ENCODE measurements at regions not wholly inside any gene's neighbourhood (a gene's known extent, or its start where the extent isn't known, plus 50 kb on each side); places are given as distances from the start of the nearest gene placed in this dataset.
"Not testable (repeated sequence)": the region's sequence is repeated elsewhere in the genome, so short reads cannot be mapped to it uniquely, and the experiment has no call there.

- DNase-seq, result no peak
Measured at GRCh38 chr13:83211301-83211700, 671.0 kb downstream of the SLITRK1 start.

- DNase-seq, result no peak
Measured at GRCh38 chr13:83204886-83205285, 677.4 kb downstream of the SLITRK1 start.

DNA sequence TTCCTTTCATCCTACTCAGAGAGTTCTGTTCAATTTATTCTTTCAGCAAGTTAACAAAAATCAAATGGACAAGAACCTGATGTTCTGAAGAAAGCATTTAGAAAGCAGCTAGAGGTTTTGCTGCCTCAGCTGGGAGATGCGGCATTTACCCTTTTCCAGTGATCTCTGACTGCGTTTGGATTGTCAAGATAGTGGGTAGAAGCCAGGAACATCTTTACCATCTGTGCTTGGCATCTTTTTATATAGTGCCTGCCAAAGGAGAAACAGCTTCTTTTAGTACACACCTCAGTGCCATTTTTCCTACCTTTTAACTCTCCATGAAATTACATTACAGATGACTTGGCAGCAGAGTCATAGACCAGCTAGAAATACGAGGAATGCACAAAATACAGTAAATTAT is 680.8 kb downstream of the SLITRK1 start:
- no peak for DNase-seq

DNA sequence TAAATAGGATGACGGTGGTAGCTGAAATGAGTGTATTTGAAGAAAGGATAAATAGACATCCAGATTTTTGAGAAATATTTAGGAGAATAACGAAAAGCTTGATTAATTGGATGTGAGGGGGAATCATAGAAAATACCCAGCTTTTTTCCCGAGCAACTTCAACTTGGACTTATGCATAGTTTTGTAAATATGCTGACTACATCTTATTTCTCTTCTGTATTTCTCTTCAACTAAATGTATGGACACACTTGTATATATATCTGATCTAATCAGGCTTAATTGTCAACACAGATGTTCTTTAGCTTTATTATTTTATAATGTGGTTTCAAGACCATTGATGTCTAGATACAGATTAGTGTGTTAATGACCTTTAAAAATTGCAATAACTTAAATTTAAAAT is 685.0 kb downstream of the SLITRK1 start:
- no peak for DNase-seq

DNA sequence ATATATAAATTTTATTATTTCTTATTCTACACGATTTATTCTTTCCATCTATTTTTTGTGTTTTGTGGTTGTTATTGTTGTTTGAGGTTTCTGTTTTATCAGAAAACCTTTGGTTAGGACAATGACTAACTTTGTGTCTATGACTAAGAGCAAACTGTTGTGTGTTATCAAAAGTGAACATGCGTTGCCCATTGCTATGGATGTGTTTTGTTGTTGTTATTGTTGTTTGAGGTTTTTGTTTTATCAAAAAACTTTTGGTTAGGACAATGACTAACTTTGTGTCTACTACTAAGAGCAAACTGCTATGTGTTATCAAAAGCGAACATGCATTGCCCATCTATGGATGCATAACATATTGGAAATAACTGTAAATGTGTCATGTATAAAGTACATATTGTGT is 692.3 kb downstream of the SLITRK1 start:
- DNase-seq, result no peak

DNA sequence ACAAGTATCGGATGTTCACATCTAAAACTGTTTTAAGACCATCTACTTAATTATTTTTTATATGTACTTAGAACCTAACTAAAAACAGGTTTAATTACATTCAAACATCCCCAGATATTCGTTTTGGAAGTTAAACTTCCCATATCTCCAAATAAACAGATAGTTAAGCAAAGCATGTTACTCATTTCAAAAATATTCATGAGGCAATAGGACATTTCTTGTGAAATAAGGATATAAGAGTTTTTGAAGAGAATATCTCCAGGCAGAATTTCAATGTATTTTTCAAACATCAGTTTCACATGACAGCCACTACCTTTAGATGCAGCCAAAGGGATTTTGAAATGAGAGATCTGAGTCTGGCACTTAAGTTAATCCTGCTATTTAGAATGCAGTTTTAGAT is 697.5 kb downstream of the SLITRK1 start:
- no peak for DNase-seq

DNA sequence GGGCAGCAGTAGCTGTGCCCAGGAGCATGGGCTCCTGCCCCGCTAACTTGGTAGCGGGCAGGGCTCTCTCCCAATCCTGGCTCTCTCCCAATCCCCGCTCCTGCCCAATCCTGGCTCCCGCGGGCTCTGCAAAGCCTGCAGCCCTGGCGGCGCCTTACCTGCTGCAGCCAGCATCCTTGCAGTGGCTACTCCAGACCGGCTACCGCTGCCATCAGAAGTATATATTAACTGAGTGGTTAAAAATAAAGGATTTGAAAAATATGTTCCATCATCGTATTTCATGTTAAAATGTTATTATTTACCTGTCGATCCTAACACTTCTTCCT is 698.2 kb downstream of the SLITRK1 start:
- no peak for DNase-seq

GRCh38 chr13:83183439-83184149 is 698.7 kb downstream of the SLITRK1 start:
- no peak for DNase-seq

GRCh38 chr13:83182845-83183244 is 699.4 kb downstream of the SLITRK1 start:
- DNase-seq, result no peak

- DNase-seq, result no peak
Measured at GRCh38 chr13:83178008-83178407, 704.3 kb downstream of the SLITRK1 start.

DNA sequence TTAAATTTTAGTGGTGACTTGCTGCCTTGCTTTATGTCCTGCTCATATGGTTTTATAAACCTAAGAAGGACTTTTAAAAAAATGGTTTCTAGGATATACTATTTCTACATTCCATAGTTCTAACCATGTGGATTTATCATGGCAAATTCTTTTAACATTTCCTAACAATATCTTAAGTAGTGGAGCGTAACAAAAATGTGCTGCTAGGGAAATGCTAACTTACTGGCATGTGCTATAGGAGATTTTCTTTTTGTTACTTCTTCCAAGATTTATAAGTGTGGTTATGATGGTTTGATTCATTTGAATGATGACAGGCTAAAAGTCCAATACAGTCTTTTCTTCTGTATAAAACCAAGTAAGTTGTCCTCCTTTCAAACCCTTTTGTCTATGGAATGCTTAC is 713.7 kb downstream of the SLITRK1 start:
- no peak for DNase-seq

DNA sequence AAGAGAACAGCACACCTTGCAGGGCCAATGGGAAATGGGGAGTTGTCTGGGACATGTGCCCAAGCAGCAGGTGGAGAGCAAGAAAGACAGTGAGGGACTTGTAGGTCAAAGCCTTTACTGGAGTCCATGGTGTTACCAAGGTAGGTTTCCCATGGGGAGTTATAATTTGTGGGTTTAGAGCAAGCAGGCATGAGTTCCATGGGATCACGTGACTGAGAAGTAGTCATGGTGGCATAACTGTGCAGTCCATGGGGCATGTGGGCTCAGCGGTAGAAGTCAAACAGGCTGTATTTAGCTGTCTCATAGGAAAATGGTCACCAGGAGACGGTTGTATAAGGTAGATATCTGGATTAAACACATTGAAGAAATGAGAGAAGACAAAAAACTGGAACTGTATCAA is 715.1 kb downstream of the SLITRK1 start:
- no peak for DNase-seq

DNA sequence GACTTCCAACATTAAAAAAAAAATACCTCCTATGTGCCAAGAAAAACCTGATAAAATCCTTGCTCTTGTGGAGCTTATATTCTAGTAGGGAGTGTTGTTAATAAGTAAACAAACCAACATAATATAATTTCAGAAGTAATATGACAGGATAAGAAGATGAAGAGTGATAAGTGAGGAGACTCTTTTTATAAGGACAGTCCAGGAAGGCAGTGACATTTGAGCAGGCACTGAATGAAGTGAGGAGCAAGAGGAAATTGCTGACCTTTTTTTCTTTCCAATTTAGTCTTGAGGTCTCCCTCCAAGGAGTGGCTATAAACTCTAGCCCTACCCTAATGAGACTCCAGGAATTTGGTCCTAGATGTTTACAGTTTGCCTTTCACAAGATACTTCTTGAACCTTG is 715.7 kb downstream of the SLITRK1 start:
- no peak for DNase-seq

DNA sequence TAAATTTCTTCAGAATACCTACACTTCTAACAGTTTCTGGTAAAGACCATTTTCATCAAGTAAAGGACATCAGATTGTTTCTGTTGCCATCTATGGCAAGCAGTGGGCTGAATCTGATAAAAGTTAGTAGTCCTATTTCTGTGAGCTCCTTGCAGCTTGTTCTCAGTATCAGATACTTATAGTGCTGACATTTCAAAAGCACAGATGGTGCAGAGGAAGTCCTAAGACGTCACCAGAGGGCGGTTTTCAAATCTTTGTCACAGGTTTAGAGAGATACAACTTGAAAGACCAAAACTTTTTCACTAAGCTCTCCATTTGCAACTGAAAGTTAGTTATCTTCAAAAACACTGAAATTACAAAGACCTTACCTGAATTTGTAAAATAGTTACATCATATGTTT is 719.8 kb downstream of the SLITRK1 start:
- no peak for DNase-seq

DNA sequence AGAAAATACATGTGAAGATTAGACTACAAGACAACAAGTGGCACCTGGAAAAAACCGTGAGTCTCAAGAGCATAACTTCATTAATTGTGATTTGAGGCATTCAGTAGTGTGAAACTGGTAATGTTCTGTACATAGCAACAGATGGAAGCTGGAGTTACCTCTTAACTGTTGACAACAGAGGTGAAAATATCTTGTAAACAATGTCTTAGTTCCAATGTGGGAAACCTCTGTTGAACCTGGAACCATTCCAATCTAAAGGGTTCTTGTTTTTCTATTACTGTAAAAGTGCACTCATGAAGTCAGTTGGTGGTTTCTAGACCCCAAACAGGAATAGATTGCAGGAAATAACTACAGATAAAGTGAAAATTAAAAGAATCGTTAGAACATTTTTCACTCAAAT is 728.4 kb downstream of the SLITRK1 start:
- DNase-seq, result no peak

DNA sequence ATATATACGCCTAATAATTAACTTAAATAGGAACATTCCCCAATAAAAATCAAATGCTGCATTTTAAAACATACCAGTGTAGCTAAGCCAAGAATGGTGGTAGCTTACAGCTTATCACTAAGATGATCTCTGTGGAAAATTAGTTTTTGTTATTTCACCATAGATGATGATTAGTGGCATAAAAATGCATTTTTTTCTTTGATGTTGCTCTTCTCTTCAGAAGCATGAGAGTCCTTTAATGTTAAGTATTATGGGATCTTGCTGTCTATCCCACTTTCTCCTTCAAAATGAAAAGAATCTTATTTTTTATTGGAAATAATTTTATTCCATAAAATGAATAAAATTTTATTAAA is 731.0 kb downstream of the SLITRK1 start:
- DNase-seq, result no peak

GRCh38 chr13:83150616-83151307 is 731.5 kb downstream of the SLITRK1 start:
- no peak for DNase-seq

- DNase-seq, result no peak
Measured at GRCh38 chr13:83136660-83137059, 745.6 kb downstream of the SLITRK1 start.

DNA sequence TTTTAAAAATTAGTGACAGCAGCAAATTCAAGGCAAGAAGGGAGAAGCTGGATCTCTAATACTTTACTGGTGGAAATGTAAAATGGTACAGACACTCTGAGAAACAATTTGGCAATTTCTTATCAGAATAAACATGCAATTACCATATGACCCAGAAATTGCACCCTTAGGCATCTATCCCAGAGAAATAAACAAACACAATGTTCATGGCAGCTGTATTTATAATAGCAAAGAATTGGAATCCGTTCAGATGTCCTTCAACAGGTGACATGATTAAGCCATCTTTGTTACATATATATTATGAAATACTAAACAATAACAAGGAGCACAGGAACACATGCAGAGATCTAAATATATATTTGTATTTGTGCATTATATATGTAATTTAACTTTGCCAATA is 756.5 kb downstream of the SLITRK1 start:
- no peak for DNase-seq

DNA sequence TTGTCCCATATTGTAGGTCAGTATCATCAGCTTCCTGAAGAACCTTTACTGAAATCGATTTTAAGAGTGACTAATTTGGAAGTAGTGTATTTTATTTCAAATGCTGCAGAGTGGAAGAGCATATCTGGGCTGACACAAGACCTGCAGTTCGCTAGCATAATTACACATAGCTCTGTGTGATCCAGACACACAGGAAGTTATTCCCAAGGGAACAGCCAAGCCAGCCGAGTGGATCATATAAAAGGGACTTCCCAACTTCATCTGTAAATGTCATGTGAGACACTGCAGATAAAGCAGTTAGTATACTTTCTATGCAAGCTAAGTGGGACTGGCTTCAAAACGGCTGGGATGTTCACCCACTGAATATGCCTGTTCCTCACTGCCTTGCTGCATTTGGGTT is 760.4 kb downstream of the SLITRK1 start:
- no peak for DNase-seq

- no peak for DNase-seq
Measured at GRCh38 chr13:83117046-83117445, 765.2 kb downstream of the SLITRK1 start.

GRCh38 chr13:83101574-83102247 is 780.6 kb downstream of the SLITRK1 start:
- not testable (repeated sequence) for DNase-seq

- no peak for DNase-seq
Measured at GRCh38 chr13:83100237-83100636, 782.0 kb downstream of the SLITRK1 start.

GRCh38 chr13:83088858-83089257 is 793.4 kb downstream of the SLITRK1 start:
- no peak for DNase-seq

Data from T-helper 1 cell (primary cell).